ENCODE measurements at regions not wholly inside any gene's neighbourhood (a gene's known extent, or its start where the extent isn't known, plus 50 kb on each side); places are given as distances from the start of the nearest gene placed in this dataset.
"Not testable (repeated sequence)": the region's sequence is repeated elsewhere in the genome, so short reads cannot be mapped to it uniquely, and the experiment has no call there.

- no peak overlapping the region for H3K27ac ChIP-seq
- H3K9me3 ChIP-seq, result no peaks in the 10 kb centered on the region
- H3K4me3 ChIP-seq, result no peak overlapping the region
- DNase-seq (ENCODE audit: extremely low spot score in 2 of 2), result no peak
- TF ChIP-seq POLR2A (IDR thresholded peaks at IDR 0.05) (no peak), CTCF (IDR thresholded peaks at IDR 0.05) (no peak), POLR2AphosphoS5 (IDR thresholded peaks at IDR 0.05; ENCODE audit: insufficient read depth in 1 of 2, low read depth in 1 of 2) (no peak)
- no peaks in the 10 kb centered on the region for H3K27me3 ChIP-seq
- intact Hi-C loops (cut with DNase I), result no loop called here
- H3K36me3 ChIP-seq, result no peaks in the 10 kb centered on the region
- H3K4me1 ChIP-seq, result no peaks in the 10 kb centered on the region
Measured at GRCh38 chr1:245008761-245009160, 144.4 kb upstream of the HNRNPU start.

GRCh38 chr1:245007852-245008251 is 143.5 kb upstream of the HNRNPU start:
- DNase-seq (ENCODE audit: extremely low spot score in 2 of 2), result no peak
- TF ChIP-seq POLR2AphosphoS5 (IDR thresholded peaks at IDR 0.05; ENCODE audit: insufficient read depth in 1 of 2, low read depth in 1 of 2), result no peak
- H3K4me3 ChIP-seq, result no peak overlapping the region
- H3K27me3 ChIP-seq, result no peaks in the 10 kb centered on the region
- H3K36me3 ChIP-seq, result no peaks in the 10 kb centered on the region
- no peaks in the 10 kb centered on the region for H3K4me1 ChIP-seq
- intact Hi-C loops (cut with DNase I), result no loop called here
- H3K9me3 ChIP-seq, result no peaks in the 10 kb centered on the region
- H3K27ac ChIP-seq, result no peak overlapping the region

- no peak for TF ChIP-seq CTCF (IDR thresholded peaks at IDR 0.05)
- no peak for TF ChIP-seq POLR2AphosphoS5 (IDR thresholded peaks at IDR 0.05; ENCODE audit: insufficient read depth in 1 of 2, low read depth in 1 of 2)
- intact Hi-C loops (cut with DNase I), result no loop called here
- H3K27ac ChIP-seq, result no peak overlapping the region
Measured at GRCh38 chr1:245003246-245003645, 138.9 kb upstream of the HNRNPU start.

GRCh38 chr1:245001252-245001651 is 136.9 kb upstream of the HNRNPU start:
- DNase-seq (ENCODE audit: extremely low spot score in 2 of 2), result no peak
- intact Hi-C loops (cut with DNase I), result no loop called here
- Histone ChIP-seq H3K4me1 (no peaks in the 10 kb centered on the region), H3K27ac (no peak overlapping the region), H3K4me3 (no peak overlapping the region), H3K27me3 (no peaks in the 10 kb centered on the region), H3K36me3 (no peaks in the 10 kb centered on the region), H3K9me3 (no peaks in the 10 kb centered on the region)
- TF ChIP-seq POLR2A (IDR thresholded peaks at IDR 0.05) (no peak), POLR2AphosphoS5 (IDR thresholded peaks at IDR 0.05; ENCODE audit: insufficient read depth in 1 of 2, low read depth in 1 of 2) (no peak), CTCF (IDR thresholded peaks at IDR 0.05) (no peak)

More at GRCh38 chr1:245003246-245003645, 138.9 kb upstream of the HNRNPU start:
- no peaks in the 10 kb centered on the region for H3K36me3 ChIP-seq
- no peaks in the 10 kb centered on the region for H3K9me3 ChIP-seq
- H3K4me3 ChIP-seq, result no peak overlapping the region
- H3K27me3 ChIP-seq, result no peaks in the 10 kb centered on the region
- no peak for DNase-seq (ENCODE audit: extremely low spot score in 2 of 2)
- no peaks in the 10 kb centered on the region for H3K4me1 ChIP-seq

GRCh38 chr1:245000872-245001188 is 136.5 kb upstream of the HNRNPU start:
- no peak for DNase-seq (ENCODE audit: extremely low spot score in 2 of 2)
- no peaks in the 10 kb centered on the region for H3K36me3 ChIP-seq
- TF ChIP-seq POLR2A (IDR thresholded peaks at IDR 0.05), result no peak
- TF ChIP-seq CTCF (IDR thresholded peaks at IDR 0.05), result no peak
- TF ChIP-seq POLR2AphosphoS5 (IDR thresholded peaks at IDR 0.05; ENCODE audit: insufficient read depth in 1 of 2, low read depth in 1 of 2), result no peak
- no peaks in the 10 kb centered on the region for H3K4me1 ChIP-seq
- H3K9me3 ChIP-seq, result no peaks in the 10 kb centered on the region
- intact Hi-C loops (cut with DNase I), result no loop called here
- H3K27me3 ChIP-seq, result no peaks in the 10 kb centered on the region
- no peak overlapping the region for H3K4me3 ChIP-seq
- no peak overlapping the region for H3K27ac ChIP-seq

GRCh38 chr1:244999644-245000043 is 135.3 kb upstream of the HNRNPU start:
- H3K4me3 ChIP-seq; H3K9me3 ChIP-seq; H3K27me3 ChIP-seq; H3K36me3 ChIP-seq; H3K27ac ChIP-seq; H3K4me1 ChIP-seq; intact Hi-C loops (cut with DNase I); DNase-seq (ENCODE audit: extremely low spot score in 2 of 2): not testable (repeated sequence)
